ENCODE measurements at regions not wholly inside any gene's neighbourhood (a gene's known extent, or its start where the extent isn't known, plus 50 kb on each side); places are given as distances from the start of the nearest gene placed in this dataset.

DNA sequence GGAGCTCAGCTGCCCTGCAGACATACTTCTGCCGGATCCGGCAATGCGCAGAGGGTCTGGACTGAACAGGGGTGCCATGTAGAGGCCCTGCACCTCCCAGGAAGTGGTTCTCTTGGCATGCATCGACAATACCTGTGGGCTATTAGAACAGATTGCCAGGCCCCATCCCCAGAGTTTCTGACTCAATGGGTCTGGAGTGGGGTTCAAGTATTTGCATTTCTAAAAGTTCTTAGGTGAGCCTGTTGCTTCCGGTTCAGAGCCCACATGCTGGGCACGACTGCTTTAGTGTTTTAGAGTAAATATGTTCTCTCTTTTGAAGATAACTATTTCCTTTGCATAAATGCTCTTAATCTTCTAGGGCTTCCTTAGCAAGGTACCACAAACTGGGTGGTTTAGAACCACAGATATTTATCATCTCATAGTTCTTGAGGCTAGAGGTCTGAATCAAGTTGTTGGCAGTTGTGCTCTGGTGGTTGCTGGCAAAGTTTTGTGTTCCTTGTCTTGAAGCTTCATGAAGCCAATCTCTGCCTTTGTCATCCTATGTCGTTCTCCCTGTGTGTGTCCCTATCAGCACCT is 435.5 kb downstream of the TCERG1L start:
- DNase-seq (ENCODE audit: low read depth): no peak
- H3K4me3 ChIP-seq (ENCODE audit: low read depth, low read length): no peak overlapping the region

DNA sequence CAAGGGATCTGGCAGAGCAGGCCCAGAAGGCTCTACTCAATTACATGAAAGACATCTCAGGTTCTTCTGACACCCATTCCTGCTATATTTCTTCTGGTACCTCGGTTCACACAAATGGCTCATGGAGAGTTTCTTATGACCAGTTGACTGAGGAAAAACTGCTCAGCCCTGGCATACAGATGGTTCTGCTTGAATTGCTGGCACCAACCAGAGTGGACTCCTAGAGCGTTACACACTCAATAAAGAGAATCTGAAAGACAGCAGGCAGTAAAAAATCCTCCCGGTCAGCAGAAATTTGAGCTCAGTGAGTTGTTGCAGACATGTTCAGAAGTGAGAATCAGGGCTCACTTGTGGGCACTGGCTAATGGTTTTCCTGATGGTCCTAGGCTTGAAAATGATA is 434.4 kb downstream of the TCERG1L start:
- no peak for DNase-seq (ENCODE audit: low read depth)
- H3K4me3 ChIP-seq (ENCODE audit: low read depth, low read length): no peak overlapping the region

DNA sequence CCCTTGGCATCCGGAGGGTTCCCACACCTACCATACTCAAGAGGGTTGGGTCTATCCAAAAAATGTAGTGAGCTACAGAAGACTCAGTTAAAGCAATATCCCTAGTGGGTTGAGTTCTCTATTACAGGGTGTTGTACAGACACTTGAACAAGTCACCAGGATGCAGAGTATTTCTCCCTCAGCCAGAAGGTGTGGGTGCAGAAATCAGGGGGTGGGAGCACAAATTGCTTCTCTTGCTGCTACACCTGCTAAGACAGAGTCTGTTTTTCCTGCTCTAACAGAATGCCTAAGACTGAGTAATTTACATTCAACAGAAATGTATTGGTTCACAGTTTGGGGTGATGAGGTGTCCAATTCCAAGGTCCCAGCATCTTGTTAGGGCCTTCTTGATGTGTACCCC is 433.4 kb downstream of the TCERG1L start:
- H3K4me3 ChIP-seq (ENCODE audit: low read depth, low read length): no peak overlapping the region
- no peak for DNase-seq (ENCODE audit: low read depth)

DNA sequence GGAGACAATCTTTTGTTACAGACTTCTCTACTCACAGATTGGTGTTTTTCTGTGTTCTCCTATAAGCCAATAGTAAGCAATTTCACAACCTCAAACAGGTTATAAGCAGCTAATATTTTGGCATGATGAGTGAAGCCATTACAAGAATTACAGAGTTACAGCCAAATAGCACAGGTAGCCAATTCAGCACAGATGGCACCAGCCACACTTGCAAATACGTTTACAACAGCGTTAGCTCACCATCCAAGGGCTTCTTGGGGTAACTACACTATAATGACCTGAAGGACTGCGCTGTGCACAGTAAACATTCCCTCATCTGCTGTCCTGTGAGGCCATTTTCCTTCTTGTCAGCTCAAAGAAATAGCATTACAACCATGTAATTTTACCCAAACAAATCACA is 428.6 kb downstream of the TCERG1L start:
- H3K4me3 ChIP-seq (ENCODE audit: low read depth, low read length): no peak overlapping the region
- DNase-seq (ENCODE audit: low read depth): no peak

DNA sequence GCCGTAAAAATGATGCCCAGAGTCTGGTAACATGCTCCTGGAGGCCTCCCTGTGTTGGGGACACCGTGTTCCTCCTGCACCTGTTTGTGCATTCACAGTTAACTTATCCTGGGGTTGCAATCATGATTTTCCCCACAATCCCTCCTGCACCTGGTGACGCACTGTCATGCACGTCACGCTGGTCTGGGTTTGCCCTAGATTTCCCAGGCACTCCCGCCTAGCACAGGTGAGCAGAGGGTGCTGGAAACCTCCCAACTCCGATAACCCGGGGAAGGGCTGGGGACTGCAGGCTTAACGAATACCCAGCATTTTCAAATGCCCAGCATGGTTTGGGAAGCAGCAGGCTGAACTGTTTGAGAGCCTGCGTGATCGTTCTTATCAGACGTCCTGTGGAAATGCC is 427.1 kb downstream of the TCERG1L start:
- DNase-seq (ENCODE audit: low read depth): no peak
- H3K4me3 ChIP-seq (ENCODE audit: low read depth, low read length): no peak overlapping the region

DNA sequence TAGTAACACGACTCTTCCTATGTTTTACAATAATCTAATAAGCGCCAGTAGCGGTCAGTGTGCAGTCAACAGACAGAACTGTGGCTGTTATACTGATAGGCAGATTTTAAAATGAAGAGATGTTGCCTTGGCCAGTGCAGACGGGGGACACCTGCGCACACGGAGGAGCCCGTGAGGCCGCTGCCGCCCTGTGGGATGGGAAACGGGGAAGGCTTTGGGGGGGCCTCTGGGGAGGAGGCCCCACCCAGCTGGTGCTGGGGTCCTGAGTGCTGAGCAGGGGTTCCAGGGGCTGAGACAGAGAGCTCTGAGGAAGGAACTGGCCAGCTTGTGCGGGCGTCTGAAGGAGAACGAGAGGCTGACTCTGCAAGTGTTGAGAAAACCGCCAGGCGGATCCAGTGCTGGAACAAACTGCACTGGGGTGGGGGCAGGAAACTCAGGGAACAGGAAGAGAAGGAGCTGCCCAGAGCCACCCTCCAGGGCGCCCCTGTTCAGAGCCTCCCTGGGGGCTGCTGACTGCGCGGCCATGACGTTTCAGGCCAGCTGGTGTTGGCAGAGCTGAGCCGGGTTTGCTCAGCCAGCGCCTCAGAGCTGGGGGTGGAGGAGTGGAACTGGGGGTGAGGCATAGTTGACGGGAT is 426.4 kb downstream of the TCERG1L start:
- H3K4me3 ChIP-seq (ENCODE audit: low read depth, low read length): no peak overlapping the region
- no peak for DNase-seq (ENCODE audit: low read depth)

DNA sequence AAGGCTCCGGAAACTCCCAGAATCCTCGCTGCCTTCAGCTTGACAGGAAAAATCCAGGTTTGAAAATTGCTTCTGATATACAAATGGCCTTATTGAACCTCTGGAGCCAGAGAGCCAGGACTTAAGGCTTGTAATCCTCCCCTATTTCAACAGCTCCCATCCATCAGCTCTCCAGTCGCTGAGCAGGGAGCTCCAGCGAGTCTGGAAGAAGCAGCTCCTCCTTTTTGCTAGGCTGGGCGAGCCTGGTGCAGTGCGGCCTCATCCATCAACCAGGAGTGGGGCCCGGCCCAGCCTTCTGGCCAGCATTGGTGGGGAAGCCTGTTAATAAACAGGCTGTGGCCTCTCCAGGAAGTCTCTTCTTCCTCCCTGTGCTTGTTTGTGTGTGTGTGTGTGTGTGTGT is 424.4 kb downstream of the TCERG1L start:
- H3K4me3 ChIP-seq (ENCODE audit: low read depth, low read length): no peak overlapping the region
- DNase-seq (ENCODE audit: low read depth): no peak

DNA sequence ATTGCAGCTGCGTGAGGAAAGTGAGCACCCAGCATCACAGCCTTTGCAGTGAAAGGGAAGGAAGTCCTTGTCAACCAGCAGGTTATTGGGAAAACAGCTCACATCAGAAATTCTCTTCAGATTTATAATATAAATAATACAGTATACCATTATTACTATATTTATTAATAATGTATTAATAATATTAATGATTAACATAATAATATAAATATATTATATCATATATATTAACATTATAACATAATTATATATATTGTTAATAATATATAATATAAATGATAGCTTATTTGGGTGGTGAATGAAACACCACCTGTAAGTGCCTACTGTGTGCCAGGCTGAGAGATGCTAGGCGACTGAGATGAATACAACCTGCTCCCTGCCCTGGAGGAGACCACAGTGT is 423.0 kb downstream of the TCERG1L start:
- no peak overlapping the region for H3K4me3 ChIP-seq (ENCODE audit: low read depth, low read length)
- DNase-seq (ENCODE audit: low read depth): no peak

DNA sequence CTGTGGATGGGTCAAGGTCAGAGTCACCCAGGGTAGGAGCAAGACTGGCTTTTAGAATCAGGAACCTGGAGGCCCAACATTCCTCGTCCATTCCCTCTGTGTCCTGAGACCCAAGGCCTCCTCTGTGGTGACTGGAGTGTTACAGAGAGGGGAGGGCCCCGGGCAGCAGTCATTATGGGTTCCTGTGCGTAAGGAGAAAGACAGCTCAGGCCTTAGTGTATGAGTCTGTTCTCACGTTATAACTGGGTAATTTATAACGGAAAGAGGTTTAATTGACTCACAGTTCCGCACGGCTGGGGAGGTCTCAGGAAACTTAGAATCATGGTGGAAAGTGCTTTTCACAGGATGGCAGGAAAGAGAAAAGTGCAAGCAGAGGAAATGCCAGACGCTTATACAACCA is 422.3 kb downstream of the TCERG1L start:
- H3K4me3 ChIP-seq (ENCODE audit: low read depth, low read length): no peak overlapping the region
- DNase-seq (ENCODE audit: low read depth): no peak

DNA sequence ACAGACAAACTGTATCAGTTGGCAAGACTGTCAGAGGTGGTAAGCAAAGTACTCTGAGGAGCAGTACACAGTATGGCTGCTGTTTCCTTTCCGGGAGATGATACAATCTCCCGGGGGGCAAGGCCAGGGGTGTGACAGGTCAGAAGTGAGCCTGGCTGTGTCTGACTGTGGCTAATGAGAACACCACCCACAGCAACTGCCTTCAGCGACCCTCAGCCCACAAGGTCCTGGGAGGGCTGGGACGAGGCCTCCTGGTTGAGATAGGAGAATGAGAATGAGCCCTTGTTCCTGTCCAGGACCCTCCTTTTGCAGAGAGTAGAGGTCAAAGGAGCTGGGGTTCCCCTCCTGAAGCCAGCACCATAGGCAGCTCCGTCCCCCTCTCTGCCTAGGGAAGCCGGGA is 421.7 kb downstream of the TCERG1L start:
- no peak overlapping the region for H3K4me3 ChIP-seq (ENCODE audit: low read depth, low read length)
- DNase-seq (ENCODE audit: low read depth): no peak

DNA sequence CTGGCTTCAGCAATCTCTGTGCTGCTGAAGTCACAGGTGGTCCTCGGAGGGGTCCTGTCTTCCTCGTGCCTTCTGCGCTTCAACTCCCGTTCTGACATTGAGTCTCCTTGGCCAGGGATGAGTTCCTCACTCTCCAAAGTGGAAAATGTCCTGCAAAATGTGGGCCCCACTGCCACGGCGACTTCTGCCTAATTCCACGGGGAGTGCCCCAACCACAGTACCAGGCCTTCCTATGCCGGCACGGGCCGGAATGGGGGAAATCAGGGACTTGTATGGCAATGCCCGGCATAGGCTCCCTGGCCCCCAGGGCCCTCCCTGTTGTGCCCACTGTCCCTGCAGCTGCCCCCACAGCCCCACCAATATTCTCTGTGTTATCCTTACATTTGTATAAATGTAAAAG is 420.5 kb downstream of the TCERG1L start:
- H3K4me3 ChIP-seq (ENCODE audit: low read depth, low read length): no peak overlapping the region
- DNase-seq (ENCODE audit: low read depth): no peak

DNA sequence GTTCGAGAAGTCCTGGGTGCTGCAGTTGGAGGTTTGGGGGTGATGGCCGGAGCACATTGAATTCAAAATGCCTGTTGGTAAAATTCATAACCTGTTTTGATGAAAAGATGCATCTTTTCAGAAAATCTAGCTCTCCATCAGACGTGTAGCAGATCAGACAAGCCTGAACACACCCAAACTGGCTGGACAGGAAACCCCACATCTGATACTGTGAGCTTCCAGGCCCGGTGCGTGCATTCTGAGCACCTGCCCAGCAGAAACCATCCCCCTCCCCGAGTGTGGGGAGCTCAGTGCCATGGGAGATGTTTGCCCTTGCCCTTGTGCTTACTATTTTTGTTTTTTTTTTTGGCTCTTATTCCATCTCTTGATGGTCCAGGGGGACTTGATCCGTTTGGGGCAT is 417.1 kb downstream of the TCERG1L start:
- no peak for DNase-seq (ENCODE audit: low read depth)
- no peak overlapping the region for H3K4me3 ChIP-seq (ENCODE audit: low read depth, low read length)

DNA sequence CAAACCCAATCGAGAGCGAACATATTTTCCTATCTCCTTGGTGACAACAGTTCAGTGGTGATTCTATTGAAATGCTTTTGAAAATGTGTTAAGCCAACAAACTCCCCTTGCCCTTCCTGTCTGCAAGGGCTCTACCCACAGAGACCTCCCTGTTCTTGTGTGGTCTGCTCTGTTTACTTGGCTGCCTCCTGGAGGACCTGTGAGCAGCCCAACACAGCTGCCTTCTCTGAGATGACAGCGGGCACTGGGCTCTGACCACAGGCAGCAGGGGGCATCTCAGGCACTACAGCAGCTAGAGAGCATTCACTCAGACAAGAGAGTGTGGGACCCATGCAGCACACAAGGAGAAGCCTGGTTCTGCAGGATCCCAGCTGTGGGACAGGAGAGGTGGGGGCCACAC is 416.4 kb downstream of the TCERG1L start:
- no peak for DNase-seq (ENCODE audit: low read depth)

DNA sequence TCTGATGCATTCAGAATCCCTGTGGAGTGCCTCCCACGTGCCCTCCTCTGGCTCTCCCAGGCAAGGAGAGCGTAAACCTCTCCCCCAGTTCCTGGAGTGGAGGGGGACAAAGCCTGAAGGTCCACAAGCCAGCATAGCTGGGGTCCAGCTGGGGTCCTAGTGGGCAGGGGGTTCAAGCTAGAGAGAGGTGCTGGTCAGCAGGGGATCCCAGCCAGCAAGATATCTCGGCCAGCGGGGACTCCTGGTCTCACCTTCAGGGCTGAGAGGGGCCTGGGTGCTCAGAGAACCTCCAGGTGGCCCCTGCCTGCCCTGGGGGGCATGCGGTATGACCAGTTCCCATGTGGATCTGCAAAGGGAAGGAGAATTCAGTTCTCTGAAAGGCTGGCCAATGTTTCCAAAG is 413.7 kb downstream of the TCERG1L start:
- no peak overlapping the region for H3K4me3 ChIP-seq (ENCODE audit: low read depth, low read length)
- no peak for DNase-seq (ENCODE audit: low read depth)

More for the DNA sequence above, 416.4 kb downstream of the TCERG1L start:
- H3K4me3 ChIP-seq (ENCODE audit: low read depth, low read length): no peak overlapping the region

DNA sequence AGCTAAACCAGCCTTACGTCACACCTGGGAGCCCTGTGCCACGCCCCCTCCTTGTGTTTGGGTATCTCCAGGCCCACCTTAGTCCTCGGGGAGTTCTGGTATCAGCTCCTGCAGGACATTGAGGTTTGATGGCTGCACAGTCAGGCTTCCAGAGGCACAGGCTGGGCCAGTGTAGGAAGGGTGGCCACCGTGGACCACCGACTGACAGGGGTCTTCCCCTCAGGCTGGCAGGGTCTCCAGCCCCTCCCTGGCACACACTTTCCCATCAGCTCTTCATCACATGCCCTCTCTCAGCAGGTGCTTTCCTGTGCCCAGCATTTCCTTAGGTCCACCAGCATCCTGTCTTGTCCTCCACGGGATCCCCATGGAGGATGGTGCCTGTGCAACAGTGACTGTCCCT is 413.1 kb downstream of the TCERG1L start:
- DNase-seq (ENCODE audit: low read depth): no peak
- no peak overlapping the region for H3K4me3 ChIP-seq (ENCODE audit: low read depth, low read length)

DNA sequence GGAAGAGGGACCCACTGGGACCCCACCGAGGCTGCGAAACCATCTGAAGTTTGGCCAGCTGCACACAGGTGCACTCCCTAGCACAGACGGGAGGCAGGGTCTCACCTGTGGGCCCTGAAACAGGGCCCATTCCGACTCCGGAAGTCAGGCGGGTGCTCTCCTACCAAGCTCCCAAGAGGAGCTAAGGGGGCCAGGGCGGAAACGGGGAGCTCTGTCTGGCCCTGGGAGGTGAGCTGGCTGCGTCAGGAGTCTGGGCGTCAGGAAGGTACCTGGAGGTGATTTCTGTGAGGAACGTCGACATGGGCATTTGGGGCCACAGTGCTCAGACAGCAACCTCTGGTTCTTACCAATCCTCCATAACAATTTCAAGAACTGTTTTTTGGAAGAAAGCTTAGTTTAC is 411.7 kb downstream of the TCERG1L start:
- no peak for DNase-seq (ENCODE audit: low read depth)
- H3K4me3 ChIP-seq (ENCODE audit: low read depth, low read length): no peak overlapping the region

DNA sequence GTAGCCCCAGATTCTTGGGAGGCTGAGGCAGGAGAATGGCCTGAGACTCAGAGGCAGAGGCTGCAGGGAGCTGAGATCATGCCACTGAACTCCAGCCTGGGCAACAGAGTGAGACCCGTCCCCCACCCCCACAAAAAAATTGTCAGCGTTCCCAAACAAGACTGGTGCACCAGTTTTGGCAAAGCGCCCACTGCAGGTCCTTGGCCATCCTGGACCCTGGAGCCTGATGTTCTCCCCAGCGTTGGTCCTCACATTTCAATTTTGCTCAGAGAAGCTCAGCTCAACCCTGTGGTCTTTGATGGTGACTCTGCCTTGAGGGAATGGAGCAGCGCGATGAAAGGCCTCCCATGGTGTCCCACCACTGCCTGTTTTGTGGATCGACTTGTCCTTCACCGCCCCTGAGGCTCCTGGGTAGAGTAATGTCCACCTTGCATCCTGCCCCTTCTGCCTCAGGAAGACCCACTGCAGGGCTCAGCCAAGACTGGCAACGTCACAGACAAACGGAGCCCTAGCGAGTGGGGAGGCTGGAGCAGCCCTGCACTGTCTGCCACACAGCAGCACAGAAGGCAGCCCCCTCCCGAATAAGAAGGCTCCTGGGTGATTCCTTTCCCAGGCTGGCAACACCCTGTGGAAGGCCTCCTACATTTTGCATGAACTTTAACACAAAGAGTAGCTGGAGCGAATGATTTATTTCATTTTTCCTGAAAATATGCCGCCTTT is 410.9 kb downstream of the TCERG1L start:
- no peak for DNase-seq (ENCODE audit: low read depth)
- no peak overlapping the region for H3K4me3 ChIP-seq (ENCODE audit: low read depth, low read length)

DNA sequence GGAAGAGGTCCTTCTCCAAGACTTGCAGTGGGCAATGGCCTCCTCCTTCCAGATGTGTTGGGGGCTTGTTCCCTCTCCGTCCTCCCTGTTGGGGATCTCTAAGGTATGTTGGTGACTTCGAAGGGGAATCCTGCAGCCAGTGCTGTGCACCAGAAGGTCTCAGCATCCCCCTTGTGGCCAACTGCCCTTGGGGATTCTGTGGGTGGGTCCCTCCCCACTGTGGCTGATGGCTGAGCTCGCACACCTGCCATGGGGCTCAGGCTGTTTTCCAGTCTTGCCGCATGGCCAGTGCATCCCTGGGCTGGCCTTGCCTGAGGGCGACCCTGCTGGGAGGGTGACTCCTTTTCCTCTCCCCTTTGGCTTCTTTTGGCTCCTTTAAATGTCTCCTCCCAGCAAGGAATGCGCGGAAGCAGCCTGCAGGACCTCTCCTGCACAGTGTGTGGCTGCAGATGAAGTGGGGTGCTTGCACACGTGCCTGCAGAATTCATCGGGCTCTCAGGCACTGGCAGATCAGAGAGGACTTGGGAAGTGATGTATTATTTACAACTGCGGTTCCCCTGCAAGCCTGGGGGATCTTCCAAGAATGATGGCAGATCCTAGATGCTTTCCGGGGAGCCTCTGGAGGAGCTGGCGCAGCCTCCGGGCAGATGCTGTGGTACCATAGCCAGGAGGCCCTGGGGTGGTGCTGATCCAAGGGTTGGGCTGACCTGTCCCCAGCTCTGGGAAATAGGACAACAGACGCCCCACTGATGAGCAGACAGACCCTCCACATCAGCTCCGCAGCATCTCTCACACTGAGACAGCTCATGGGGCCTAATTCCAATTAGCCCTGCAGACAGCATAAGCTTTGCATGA is 410.0 kb downstream of the TCERG1L start:
- DNase-seq (ENCODE audit: low read depth): no peak

DNA sequence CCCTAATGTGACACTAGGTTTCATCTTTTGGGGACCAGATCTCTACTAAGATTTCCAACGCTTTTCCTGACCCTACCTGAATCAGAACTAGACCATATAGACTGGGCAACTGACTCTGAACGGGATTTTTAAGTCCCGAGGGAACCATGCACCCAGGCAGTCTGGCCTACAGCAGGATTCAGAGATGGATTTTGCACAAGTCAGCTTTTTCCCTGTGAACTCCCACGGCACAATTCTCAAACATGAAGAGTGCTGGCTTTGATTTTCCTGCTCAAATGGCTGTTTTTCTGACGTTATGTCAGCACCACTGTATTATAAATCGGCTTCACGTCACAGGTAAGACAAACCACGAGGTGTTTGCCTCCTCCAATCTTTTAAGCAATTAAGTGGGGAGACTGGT is 409.1 kb downstream of the TCERG1L start:
- no peak for DNase-seq (ENCODE audit: low read depth)
- no peak overlapping the region for H3K4me3 ChIP-seq (ENCODE audit: low read depth, low read length)

More for the DNA sequence above, 410.0 kb downstream of the TCERG1L start:
- no peak overlapping the region for H3K4me3 ChIP-seq (ENCODE audit: low read depth, low read length)

DNA sequence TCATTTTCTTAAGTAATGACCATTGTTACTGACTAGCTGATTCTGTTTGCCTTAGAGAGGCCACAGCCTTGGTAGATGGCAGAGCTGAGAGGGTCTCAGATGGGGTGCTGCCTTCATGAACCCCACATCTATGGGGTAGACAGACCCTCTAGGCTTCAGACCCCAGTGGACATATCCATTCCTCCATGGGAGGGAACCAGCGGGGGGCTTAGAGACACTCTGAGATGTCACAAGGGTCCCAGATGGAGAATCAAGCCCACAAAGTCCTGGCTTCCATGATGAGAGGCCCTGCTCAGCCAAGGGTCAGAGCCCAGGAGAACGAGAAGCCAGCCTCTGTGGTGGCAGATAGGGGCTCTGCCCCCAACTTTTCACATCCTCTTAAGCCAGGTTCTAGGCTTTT is 408.6 kb downstream of the TCERG1L start:
- DNase-seq (ENCODE audit: low read depth): no peak
- no peak overlapping the region for H3K4me3 ChIP-seq (ENCODE audit: low read depth, low read length)

Data from skeletal muscle cell (primary cell).